IPS-18a (cell line): ENCODE measurements at regions not wholly inside any gene's neighbourhood (a gene's known extent, or its start where the extent isn't known, plus 50 kb on each side); places are given as distances from the start of the nearest gene placed in this dataset.

Source experiments
- H3K27ac ChIP-seq: one replicate; pipeline ENCODE4 v1.5.1; 2013; ENCODE audit warnings: low read length
- H3K27me3 ChIP-seq: one replicate; pipeline ENCODE4 v1.6.1; 2013; ENCODE audit warnings: mild to moderate bottlenecking, low read length; ENCODE audit not compliant: control insufficient read depth, insufficient read depth
- H3K36me3 ChIP-seq: one replicate; pipeline ENCODE4 v1.6.1; 2013; ENCODE audit warnings: low read depth, low read length; ENCODE audit not compliant: control insufficient read depth
- H3K4me1 ChIP-seq: one replicate; pipeline ENCODE4 v1.6.1; 2013; ENCODE audit warnings: low read depth, low read length; ENCODE audit not compliant: control insufficient read depth
- H3K4me3 ChIP-seq: one replicate; pipeline ENCODE4 v1.5.1; 2013; ENCODE audit warnings: low read length
- H3K9ac ChIP-seq: one replicate; pipeline ENCODE4 v1.6.1; 2013; ENCODE audit warnings: mild to moderate bottlenecking, low read length, moderate library complexity
- H3K9me3 ChIP-seq: one replicate; pipeline ENCODE4 v1.6.1; 2013; ENCODE audit warnings: low read depth, low read length; ENCODE audit not compliant: control insufficient read depth

- Histone ChIP-seq H3K4me1 (no peaks in the 10 kb centered on the region), H3K27ac (no peak overlapping the region), H3K9me3 (no peaks in the 10 kb centered on the region), H3K4me3 (no peak overlapping the region), H3K36me3 (no peaks in the 10 kb centered on the region), H3K9ac (no peak overlapping the region), H3K27me3 (no peaks in the 10 kb centered on the region)
Measured at GRCh38 chr5:121226765-121227164, 624.9 kb upstream of the FTMT start.

GRCh38 chr5:121239951-121240350 lies 611.7 kb upstream of the FTMT start:
- Histone ChIP-seq H3K9me3 (no peaks in the 10 kb centered on the region), H3K27me3 (no peaks in the 10 kb centered on the region), H3K36me3 (no peaks in the 10 kb centered on the region), H3K27ac (no peak overlapping the region), H3K9ac (no peak overlapping the region), H3K4me3 (no peak overlapping the region), H3K4me1 (no peaks in the 10 kb centered on the region)

GRCh38 chr5:121246971-121247370 lies 604.7 kb upstream of the FTMT start:
- H3K9ac ChIP-seq = no peak overlapping the region
- H3K27ac ChIP-seq = no peak overlapping the region
- H3K36me3 ChIP-seq = no peaks in the 10 kb centered on the region
- H3K4me1 ChIP-seq = no peaks in the 10 kb centered on the region
- H3K27me3 ChIP-seq = no peaks in the 10 kb centered on the region
- H3K9me3 ChIP-seq = no peaks in the 10 kb centered on the region
- no peak overlapping the region for H3K4me3 ChIP-seq

- no peak overlapping the region for H3K4me3 ChIP-seq
- no peaks in the 10 kb centered on the region for H3K4me1 ChIP-seq
- no peaks in the 10 kb centered on the region for H3K36me3 ChIP-seq
- H3K27ac ChIP-seq = no peak overlapping the region
- H3K27me3 ChIP-seq = no peaks in the 10 kb centered on the region
- H3K9ac ChIP-seq = no peak overlapping the region
- no peaks in the 10 kb centered on the region for H3K9me3 ChIP-seq
Measured at GRCh38 chr5:121251954-121252353, 599.7 kb upstream of the FTMT start.

- no peaks in the 10 kb centered on the region for H3K4me1 ChIP-seq
- no peak overlapping the region for H3K9ac ChIP-seq
- H3K9me3 ChIP-seq = no peaks in the 10 kb centered on the region
- no peaks in the 10 kb centered on the region for H3K36me3 ChIP-seq
- H3K27ac ChIP-seq = no peak overlapping the region
- no peak overlapping the region for H3K4me3 ChIP-seq
- no peaks in the 10 kb centered on the region for H3K27me3 ChIP-seq
Measured at GRCh38 chr5:121257621-121258020, 594.1 kb upstream of the FTMT start.

GRCh38 chr5:121263456-121263855 lies 588.2 kb upstream of the FTMT start:
- no peak overlapping the region for H3K9ac ChIP-seq

GRCh38 chr5:121264605-121265004 lies 587.1 kb upstream of the FTMT start:
- Histone ChIP-seq H3K36me3 (no peaks in the 10 kb centered on the region), H3K9me3 (no peaks in the 10 kb centered on the region), H3K4me3 (no peak overlapping the region), H3K9ac (no peak overlapping the region), H3K27ac (no peak overlapping the region), H3K4me1 (no peaks in the 10 kb centered on the region), H3K27me3 (no peaks in the 10 kb centered on the region)

More at GRCh38 chr5:121263456-121263855, 588.2 kb upstream of the FTMT start:
- H3K9me3 ChIP-seq = no peaks in the 10 kb centered on the region
- H3K36me3 ChIP-seq = no peaks in the 10 kb centered on the region
- H3K27ac ChIP-seq = no peak overlapping the region
- no peaks in the 10 kb centered on the region for H3K4me1 ChIP-seq
- H3K27me3 ChIP-seq = no peaks in the 10 kb centered on the region
- H3K4me3 ChIP-seq = no peak overlapping the region

GRCh38 chr5:121271546-121271945 lies 580.1 kb upstream of the FTMT start:
- Histone ChIP-seq H3K9me3 (no peaks in the 10 kb centered on the region), H3K9ac (no peak overlapping the region), H3K4me1 (no peaks in the 10 kb centered on the region), H3K4me3 (no peak overlapping the region), H3K27me3 (no peaks in the 10 kb centered on the region), H3K36me3 (no peaks in the 10 kb centered on the region), H3K27ac (no peak overlapping the region)

GRCh38 chr5:121273833-121274433 lies 577.7 kb upstream of the FTMT start:
- H3K36me3 ChIP-seq = no peaks in the 10 kb centered on the region
- no peak overlapping the region for H3K27ac ChIP-seq
- no peaks in the 10 kb centered on the region for H3K27me3 ChIP-seq
- H3K9me3 ChIP-seq = no peaks in the 10 kb centered on the region
- no peak overlapping the region for H3K9ac ChIP-seq
- no peak overlapping the region for H3K4me3 ChIP-seq
- no peaks in the 10 kb centered on the region for H3K4me1 ChIP-seq

GRCh38 chr5:121279801-121280200 lies 571.9 kb upstream of the FTMT start:
- H3K27ac ChIP-seq = no peak overlapping the region
- no peaks in the 10 kb centered on the region for H3K4me1 ChIP-seq
- H3K9ac ChIP-seq = no peak overlapping the region
- H3K9me3 ChIP-seq = no peaks in the 10 kb centered on the region
- H3K27me3 ChIP-seq = no peaks in the 10 kb centered on the region
- H3K4me3 ChIP-seq = no peak overlapping the region
- no peaks in the 10 kb centered on the region for H3K36me3 ChIP-seq

- Histone ChIP-seq H3K4me3 (no peak overlapping the region), H3K27me3 (no peaks in the 10 kb centered on the region), H3K9ac (no peak overlapping the region), H3K36me3 (no peaks in the 10 kb centered on the region), H3K4me1 (no peaks in the 10 kb centered on the region), H3K9me3 (no peaks in the 10 kb centered on the region), H3K27ac (no peak overlapping the region)
Measured at GRCh38 chr5:121285801-121286521, 565.7 kb upstream of the FTMT start.

- Histone ChIP-seq H3K36me3 (no peaks in the 10 kb centered on the region), H3K4me3 (no peak overlapping the region), H3K27me3 (no peaks in the 10 kb centered on the region), H3K9me3 (no peaks in the 10 kb centered on the region), H3K4me1 (no peaks in the 10 kb centered on the region), H3K27ac (no peak overlapping the region), H3K9ac (no peak overlapping the region)
Measured at GRCh38 chr5:121288781-121289180, 562.9 kb upstream of the FTMT start.
